Gastrocnemius medialis (tissue), 4 donors: ENCODE measurements at regions not wholly inside any gene's neighbourhood (a gene's known extent, or its start where the extent isn't known, plus 50 kb on each side); places are given as distances from the start of the nearest gene placed in this dataset.

Experiments used
- POLR2A ChIP-seq, 2 donors: fragments of 450-650 bp; IDR thresholded peaks; one replicate each; pipeline ENCODE4 v1.6.1; 2017; ENCODE audit warnings: antibody characterized with exemption in 2 of 2, mild to moderate bottlenecking in 2 of 2, moderate library complexity in 2 of 2
- TF ChIP-seq, protein P1 (sequence below), 5 experiments: fragments of 450-650 bp in 3 of 5; fragments of 200-600 bp in 2 of 5; sonication (generic) in 2 of 5; IDR thresholded peaks in 4 of 5; conservative IDR thresholded peaks in 1 of 5; 1 replicate in 4 of 5; 2 replicates in 1 of 5; pipeline ENCODE4 v1.5.1; 2016 to 2019; ENCODE audit warnings: antibody characterized with exemption in 5 of 5, mild to moderate bottlenecking in 3 of 5, moderate library complexity in 3 of 5

DNA sequence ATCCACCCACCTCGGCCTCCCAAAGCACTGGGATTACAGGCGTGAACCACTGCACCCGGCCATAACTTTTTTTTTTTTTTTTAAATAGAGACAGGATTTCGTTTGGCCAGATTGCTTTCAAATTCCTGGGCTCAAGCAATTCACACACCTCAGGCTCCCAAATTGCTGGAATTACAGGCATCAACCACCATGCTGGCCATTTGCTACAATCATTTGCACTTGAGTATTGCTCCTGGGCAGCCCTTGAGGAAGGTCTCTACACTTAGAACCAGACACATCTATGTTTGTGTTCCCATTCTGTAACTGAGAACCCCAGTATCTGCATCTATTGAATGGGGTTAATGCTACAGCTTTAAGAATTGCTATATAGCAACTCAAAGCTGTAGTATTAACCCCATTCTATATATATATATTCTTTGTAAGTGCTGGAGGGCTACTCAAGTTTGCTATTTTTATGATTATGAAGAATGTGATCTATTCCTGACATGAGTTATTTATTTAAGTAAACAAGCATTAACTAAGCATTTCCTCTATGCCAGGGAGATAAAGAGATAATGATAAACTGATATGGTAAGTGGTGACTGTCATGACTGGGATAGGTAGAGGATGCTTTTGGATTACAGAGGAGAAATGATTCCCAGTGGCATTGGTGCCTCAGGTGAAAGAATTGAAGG, 496.5 kb upstream of the TNC start:
- TF ChIP-seq, protein P1, sequence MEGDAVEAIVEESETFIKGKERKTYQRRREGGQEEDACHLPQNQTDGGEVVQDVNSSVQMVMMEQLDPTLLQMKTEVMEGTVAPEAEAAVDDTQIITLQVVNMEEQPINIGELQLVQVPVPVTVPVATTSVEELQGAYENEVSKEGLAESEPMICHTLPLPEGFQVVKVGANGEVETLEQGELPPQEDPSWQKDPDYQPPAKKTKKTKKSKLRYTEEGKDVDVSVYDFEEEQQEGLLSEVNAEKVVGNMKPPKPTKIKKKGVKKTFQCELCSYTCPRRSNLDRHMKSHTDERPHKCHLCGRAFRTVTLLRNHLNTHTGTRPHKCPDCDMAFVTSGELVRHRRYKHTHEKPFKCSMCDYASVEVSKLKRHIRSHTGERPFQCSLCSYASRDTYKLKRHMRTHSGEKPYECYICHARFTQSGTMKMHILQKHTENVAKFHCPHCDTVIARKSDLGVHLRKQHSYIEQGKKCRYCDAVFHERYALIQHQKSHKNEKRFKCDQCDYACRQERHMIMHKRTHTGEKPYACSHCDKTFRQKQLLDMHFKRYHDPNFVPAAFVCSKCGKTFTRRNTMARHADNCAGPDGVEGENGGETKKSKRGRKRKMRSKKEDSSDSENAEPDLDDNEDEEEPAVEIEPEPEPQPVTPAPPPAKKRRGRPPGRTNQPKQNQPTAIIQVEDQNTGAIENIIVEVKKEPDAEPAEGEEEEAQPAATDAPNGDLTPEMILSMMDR (IDR thresholded peaks at IDR 0.05 in 4 of 5, conservative IDR thresholded peaks at IDR 0.05 in 1 of 5), result no peak
- TF ChIP-seq POLR2A (IDR thresholded peaks at IDR 0.05), result no peak
